ENCODE measurements at regions not wholly inside any gene's neighbourhood (a gene's known extent, or its start where the extent isn't known, plus 50 kb on each side); places are given as distances from the start of the nearest gene placed in this dataset.
A peak's percentile ranks its signal among the peaks of the same experiment; 100 is the strongest.

DNA sequence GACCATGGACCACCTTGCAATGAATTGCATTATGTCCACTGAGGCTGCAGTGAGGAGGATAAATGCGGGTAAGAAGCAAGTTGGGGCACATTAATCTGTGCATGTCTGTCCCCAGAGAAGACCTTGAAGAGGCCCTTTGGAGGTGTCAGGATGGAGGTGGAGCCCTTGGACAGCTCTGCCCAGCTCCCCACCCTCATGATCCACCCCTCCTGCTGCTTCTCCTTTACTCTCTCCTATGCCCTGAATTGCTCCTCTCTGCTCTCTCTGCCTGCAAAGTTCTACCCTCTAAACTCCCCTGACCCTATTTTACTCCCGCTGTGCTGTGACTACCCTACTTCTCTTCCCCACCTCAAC lies 292.4 kb upstream of the USP24 start:
- DNase-seq, result no peak

DNA sequence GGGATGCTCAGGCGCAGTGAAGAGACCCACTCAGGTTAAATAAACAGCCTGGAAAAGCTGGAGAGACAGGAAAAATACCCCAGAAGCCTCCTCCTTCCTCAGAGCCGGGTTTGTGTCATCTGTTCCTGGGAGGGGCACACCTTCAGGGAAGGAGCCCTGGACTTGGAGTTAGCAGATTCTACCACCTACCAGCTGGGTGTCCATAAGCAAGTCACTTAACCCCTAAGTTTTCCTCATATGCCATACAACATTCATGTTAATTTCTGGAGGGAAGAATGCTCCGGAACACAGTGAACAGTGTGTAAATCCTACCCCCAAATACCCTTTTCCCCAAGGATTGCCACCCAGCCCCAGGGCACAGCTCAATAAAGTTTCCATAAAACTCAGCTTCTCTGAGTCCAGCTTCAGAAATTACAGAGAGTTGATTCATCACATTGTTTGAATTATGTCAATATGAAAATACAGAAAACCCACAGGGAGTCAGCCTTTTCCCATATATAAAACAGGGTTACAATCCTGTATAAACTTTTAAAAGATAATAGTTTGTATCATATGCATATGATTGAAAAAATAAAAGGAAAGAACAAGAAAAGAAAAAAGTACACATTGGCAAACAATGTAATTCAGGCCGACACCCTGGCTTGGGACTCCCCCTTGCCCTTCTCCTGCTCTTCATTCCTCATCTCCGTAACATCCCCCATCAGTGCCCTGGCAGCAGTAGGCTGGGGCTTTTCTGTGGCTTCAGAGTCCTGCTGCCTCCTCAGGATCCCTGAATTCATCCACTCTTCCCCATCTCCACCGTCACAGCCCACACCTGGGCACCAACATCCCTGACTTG lies 291.8 kb upstream of the USP24 start:
- DNase-seq, result peak; percentile 82

- no peak for DNase-seq
Measured at GRCh38 chr1:55505326-55505725, 290.2 kb upstream of the USP24 start.

DNA sequence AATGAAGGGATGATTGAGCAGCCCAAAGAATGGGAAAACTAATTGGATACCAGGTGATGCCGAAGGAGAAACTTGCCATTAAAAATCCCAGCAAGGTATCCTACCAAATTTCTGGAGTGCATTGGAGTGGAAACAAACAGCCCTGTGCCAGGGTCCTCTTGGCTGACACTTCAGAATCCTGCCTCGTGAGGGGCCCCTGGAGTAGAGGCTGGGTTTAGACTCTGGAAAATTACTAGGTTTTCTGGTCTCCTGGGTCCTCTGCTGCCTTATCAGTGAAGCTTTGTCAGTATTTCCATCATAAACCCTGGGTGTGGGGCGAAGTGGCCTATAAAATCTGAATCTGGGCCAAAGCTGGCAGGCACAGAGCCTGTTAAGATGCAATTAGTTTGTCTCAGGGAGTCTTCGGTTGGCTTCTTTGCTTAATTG lies 289.2 kb upstream of the USP24 start:
- no peak for DNase-seq

- no peak for DNase-seq
Measured at GRCh38 chr1:55503663-55504305, 288.6 kb upstream of the USP24 start.

GRCh38 chr1:55500601-55501000 lies 285.4 kb upstream of the USP24 start:
- no peak for DNase-seq

DNA sequence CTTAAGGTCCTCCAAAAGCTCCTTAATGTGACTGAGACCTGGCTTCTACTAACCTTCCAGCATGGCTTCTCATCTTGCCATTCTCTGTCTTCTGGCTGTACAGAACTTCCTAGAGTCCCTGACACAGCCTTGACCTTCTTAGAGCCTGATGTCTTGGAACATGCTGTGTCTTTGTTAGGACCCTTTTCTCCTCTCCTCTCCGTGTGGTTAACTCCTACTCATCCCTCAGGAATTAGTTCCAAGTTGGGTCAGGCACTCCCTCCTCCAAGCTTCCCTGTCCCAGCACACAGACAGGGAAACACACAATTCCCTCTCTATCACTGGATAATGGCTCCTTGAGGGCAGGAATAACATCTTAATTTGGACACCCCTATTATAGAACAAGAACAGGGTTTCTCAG lies 275.4 kb upstream of the USP24 start:
- DNase-seq, result peak; percentile 79

- DNase-seq, result peak; percentile 45
Measured at GRCh38 chr1:55484173-55484572, 269.0 kb upstream of the USP24 start.

DNA sequence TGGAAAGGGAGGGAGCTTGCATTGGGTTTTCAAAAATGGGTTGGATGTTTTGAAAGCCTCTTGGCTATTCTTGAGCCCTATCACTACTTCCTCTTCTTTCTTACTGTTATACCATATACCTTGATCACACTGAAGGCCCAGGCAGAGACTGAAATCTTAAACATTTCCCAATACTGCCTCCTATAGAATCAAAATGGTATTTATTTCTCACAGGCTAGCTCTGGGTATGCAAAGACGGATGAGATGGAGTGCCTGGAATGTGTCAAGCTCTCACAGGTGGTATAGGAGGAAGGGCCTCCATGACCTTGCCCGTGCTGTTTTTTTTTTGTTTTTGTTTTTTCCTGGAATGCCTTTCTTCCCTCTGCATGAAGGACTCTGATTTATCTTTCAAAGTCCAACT lies 268.4 kb upstream of the USP24 start:
- DNase-seq, result no peak

- DNase-seq, result no peak
Measured at GRCh38 chr1:55481634-55482033, 266.5 kb upstream of the USP24 start.

DNA sequence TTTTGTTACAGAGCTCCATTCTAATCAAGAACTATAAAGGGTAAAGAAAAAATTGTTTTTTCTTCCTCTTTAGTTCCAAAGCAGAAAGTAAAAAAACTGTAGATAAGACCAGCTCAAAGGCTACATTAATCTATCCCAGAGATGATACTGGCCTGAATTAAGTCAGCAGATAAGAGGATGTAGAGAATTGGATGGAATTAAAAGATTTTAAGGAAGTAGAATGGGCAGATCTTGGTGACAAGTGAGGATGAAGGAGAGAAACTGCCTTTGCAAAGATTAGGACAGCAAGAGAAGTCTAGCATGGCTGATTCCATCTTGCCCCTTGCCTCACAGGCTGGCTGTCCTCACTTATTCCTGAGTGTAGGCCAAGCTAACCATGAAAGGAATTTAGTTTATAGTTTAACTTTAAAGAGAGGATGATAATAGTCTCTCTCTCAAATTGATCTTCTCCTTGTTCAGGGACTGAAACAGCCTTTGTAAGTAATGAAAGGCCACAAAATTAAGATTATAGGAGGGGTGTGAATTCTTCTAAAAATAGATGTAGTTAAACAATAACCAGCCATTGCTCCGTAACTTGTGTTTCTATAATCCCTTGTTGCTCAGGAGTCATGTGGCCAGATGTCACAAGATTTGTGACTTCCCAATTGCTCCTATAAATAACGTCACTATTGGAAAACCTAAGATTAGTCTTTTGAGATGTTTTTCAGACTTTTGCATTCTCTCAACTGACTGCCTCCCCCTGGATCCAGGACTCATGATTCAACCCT lies 265.0 kb upstream of the USP24 start:
- DNase-seq, result no peak

- peak; percentile 37 for DNase-seq
Measured at GRCh38 chr1:55478742-55479141, 263.6 kb upstream of the USP24 start.

DNA sequence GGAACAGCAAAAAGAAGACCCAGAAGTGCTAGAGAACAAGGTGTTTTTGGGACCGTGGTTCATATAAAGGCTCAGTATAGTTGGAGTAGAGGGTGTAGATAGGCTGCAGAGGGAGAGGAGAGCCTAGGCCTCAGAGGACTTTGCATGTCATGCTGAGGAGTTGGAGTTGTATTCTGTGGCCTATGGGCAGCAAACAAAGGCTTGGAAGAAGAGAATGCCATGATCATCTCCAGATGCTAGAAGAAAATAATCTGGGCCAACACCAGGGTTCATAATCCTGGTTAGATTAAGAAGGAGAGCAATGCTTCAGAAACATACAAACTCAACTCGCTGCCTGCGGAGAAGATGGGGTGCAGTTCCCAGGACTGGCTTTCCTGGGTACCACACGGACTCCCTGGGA lies 262.8 kb upstream of the USP24 start:
- no peak for DNase-seq

DNA sequence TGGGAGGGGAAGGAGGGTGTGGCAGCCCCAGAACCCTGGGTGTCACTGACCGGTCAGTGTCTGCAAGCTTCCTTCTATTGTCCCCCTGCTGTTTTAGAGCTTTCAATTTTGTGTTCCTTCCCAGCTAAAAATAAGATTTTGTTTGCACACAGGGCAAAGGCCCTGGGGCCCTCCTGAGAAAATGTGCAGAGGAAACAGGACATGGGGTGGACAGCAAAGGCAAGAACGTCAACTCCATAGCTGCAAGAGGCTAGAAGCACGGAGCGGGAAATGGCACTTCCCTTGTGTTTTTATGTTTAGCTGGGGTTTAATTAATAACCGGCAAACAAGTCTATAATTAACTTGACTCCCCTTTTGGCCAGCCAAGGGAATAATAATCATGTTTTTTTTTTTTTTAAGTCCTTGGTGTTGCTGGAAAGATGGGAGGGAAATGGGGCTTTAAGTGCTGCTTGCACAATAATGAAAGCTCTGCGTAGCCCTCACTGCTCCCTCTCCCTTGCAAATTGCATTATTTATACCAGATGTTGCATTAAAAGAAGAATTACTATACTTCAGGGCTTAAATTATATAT lies 261.4 kb upstream of the USP24 start:
- DNase-seq, result no peak

DNA sequence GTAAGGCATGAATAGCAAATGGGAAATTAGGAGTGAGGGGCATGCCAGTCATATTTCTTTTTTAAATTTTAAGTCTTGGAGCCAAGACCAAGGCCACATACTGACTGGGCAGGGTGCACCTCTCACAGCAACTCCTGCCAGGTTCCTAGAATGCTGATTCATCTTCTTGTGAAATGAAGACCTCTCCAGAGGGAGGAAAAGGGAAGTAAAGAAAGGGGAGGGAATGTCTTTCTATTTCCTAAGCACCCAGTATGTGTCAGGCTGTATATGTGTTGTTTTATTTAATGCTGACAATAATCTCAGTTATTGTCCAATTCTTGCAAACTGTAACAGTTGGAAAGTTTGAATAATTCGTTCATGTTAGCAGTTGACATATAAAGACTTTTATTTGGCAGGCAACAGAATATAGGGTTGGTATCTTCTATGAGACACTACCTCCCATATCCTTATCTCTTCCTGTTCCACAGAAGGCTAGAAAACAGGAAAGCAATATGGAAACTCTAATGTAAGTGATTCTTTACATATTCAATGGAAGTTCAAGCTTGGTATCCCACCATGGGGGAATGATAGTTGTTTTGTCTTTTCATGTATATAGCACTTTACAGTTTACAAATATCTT lies 259.1 kb upstream of the USP24 start:
- DNase-seq, result peak; percentile 41

GRCh38 chr1:55473661-55474060 lies 258.5 kb upstream of the USP24 start:
- no peak for DNase-seq

DNA sequence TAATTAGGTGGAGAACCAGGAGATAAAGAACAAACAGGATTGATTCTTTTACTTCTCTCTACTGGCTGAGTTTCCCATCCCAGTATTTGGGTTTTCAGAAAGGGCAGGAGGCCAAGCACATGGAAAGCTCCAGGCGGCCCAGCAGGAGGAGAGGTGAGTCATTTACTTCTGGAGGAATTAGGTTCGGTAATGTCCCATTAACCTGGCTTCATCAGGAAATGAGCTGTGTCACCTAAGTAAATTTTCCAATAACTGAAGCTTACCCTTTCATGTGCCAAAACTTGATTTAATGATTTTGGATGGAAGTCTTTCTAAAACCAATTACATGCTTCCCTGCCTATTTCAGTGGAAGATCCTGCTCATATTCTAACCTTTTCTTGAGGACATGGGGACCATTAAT lies 257.6 kb upstream of the USP24 start:
- peak; percentile 55 for DNase-seq

DNA sequence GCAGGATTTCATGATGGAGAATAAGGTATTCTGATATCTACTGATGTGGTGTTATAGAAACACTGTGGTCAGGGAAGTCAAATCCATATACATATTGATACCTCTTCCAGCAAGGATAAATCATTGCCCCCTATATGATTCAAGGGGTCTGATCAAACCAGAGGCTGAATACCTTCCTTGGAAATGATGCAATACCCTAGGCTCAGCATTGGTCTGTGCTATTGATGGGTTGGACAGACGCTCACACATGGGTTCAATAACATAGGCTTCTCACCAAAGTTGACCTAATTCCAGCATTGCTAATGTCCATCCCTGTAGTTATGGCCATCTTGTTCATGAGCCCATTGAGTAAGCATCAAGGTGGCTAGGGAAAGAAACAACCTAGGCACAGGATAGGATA lies 257.0 kb upstream of the USP24 start:
- DNase-seq, result no peak

GRCh38 chr1:55468142-55468795 lies 253.1 kb upstream of the USP24 start:
- DNase-seq, result no peak

DNA sequence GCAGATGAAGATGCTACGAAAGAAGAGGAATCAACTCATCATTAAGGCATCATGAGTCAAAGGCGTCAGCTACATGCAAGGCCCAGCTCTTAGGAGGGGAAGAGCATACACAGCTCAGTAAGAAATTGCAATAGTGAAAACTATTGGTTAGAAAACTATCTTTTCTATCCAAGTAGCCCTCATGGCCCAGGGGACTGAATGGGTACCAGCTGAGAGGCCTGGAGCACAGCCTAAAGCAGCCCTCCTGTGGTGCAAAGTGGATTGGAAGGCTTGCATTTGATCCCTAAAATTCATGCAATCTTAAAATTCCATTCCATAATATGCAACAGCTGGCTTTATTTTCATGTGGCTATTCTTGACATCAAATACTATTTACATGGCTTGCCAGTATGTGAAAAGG lies 251.8 kb upstream of the USP24 start:
- DNase-seq, result no peak

GRCh38 chr1:55466373-55466772 lies 251.2 kb upstream of the USP24 start:
- no peak for DNase-seq

DNA sequence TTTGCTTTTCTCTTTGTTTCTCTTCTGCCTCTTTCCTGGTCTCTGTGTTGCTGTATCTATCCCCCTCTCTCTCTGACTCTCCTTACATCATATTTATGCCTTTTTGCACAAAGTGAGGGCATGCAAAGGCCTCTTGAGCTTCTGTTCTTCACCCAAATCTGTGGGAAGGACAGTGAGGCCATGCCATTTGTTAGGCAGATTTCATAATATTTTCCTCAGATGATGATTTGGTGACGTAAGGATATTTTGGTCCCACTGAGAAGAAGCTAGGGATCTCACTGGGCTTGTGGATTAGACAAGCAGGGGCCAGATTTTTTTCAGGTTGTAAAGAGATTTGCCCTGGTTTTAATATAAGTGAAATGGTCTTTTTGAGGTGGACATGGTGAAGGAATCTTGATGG lies 249.4 kb upstream of the USP24 start:
- DNase-seq, result no peak
